GM18951 (cell line): ENCODE measurements at regions not wholly inside any gene's neighbourhood (a gene's known extent, or its start where the extent isn't known, plus 50 kb on each side); places are given as distances from the start of the nearest gene placed in this dataset.

Source experiments
- POLR2A ChIP-seq: IDR thresholded peaks from 4 replicates; pipeline ENCODE4 v1.6.1; 2011; ENCODE audit warnings: mild to moderate bottlenecking; ENCODE audit not compliant: insufficient read length, insufficient read depth; ENCODE audit errors: extremely low read depth
- in situ Hi-C: fragments of 300-500 bp; cut with MboI; formaldehyde crosslinking; loops from one replicate; pipeline ENCODE4 v1.12.0; 2022; ENCODE audit warnings: low sequenced_read_pairs, mixed read lengths, inconsistent platforms; ENCODE audit not compliant: unreplicated experiment

- in situ Hi-C loops: no loop called here
- TF ChIP-seq POLR2A: no peak
These were observed 76.8 kb upstream of the CIBAR2 start for GRCh38 chr16:85188822-85189672.

GRCh38 chr16:85190572-85190971 is 78.3 kb upstream of the CIBAR2 start:
- in situ Hi-C loops: no loop called here
- TF ChIP-seq POLR2A: no peak

GRCh38 chr16:85191341-85191965 is 79.2 kb upstream of the CIBAR2 start:
- in situ Hi-C loops: no loop called here

DNA sequence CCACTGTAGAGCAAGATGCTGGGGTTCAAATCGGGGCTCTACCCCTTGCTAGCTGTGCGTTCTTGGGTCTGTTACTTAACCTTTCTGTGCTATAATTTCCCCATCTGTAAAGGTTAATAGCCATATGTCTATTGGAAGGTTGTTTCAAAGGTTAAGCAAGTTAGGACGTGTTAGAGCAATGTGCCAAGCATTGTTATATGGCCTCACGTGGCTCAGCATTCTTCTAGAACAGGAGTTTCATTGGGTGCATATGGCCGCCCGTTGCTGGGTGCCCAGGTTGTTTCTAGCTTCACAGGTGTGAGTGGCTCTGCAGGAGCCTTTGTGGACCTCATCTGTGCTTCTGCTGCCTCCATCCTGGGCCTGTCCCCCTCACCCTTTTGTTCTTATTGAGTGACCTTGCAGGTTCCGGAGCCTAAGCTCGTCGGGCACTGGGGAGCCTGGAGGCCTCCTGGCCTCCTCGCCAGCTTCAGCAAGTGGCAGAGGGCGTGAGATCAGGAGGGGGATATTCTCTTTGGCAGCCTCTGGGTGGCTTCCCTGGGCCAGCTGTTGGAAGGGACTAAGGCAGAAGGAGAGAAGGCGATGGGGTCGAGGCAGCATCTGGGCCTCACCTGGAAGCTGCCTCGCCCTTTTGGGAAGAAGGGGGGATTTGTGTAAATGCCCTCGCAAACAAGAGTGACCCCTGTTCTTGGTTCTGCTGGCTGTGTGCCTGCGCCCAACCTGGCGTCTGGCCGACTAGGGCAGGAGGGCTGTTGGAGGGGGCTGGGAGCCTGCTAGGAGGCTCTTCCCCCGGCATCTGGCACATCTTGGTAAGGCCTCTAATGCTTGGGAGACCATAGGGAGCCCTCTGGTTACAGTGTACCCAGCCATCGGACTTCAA is 80.2 kb upstream of the CIBAR2 start:
- TF ChIP-seq POLR2A: no peak
- in situ Hi-C loops: no loop called here

More at GRCh38 chr16:85191341-85191965, 79.2 kb upstream of the CIBAR2 start:
- TF ChIP-seq POLR2A: no peak

DNA sequence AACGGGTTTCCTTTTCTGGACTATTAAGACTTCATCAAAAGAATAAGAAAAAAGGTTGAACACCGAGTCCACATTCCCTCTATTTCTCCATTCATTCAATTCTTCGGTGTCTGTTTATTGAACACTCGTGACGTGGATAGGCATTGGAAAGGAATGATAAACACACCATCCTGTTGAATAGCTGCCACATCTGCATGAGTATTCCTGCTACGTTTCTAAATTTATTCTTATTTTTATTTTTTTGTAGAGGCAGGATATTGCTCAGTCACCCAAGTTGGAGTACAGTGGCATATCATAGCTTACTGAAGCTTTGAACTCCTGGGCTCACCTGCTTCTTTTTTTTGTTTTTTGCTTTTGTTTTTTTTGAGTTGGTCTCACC is 80.8 kb upstream of the CIBAR2 start:
- no peak for TF ChIP-seq POLR2A
- in situ Hi-C loops: no loop called here

GRCh38 chr16:85193876-85194275 is 81.6 kb upstream of the CIBAR2 start:
- in situ Hi-C loops: no loop called here

GRCh38 chr16:85194307-85195270 is 82.3 kb upstream of the CIBAR2 start:
- in situ Hi-C loops: no loop called here
- TF ChIP-seq POLR2A: no peak

More at GRCh38 chr16:85193876-85194275, 81.6 kb upstream of the CIBAR2 start:
- TF ChIP-seq POLR2A: no peak

DNA sequence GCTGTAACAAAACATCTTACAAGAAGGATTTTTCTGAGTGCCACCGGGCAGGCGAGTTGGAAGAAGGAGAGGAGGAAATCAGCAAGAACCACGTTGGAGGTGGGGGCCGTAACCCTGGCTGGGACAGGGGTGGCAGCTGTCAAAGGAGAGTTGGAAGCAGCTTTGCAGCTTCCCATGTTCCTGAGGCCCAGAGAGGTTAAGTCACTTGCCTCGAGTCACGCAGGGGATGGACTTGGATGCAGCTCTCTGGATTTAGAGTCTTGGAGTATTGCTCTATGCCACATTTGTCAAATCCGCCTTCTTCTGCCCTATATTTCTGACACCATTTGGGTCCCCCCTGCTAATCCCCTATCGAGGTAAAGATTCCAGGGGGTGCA is 83.0 kb upstream of the CIBAR2 start:
- TF ChIP-seq POLR2A: no peak

GRCh38 chr16:85195900-85196772 is 83.9 kb upstream of the CIBAR2 start:
- in situ Hi-C loops: no loop called here
- TF ChIP-seq POLR2A: no peak

More for the DNA sequence above, 83.0 kb upstream of the CIBAR2 start:
- in situ Hi-C loops: no loop called here

- in situ Hi-C loops: no loop called here
- TF ChIP-seq POLR2A: no peak
These were observed 84.7 kb upstream of the CIBAR2 start for GRCh38 chr16:85196976-85197375.
